ENCODE measurements at regions not wholly inside any gene's neighbourhood (a gene's known extent, or its start where the extent isn't known, plus 50 kb on each side); places are given as distances from the start of the nearest gene placed in this dataset.

GRCh38 chr11:28767574-28767973, 659.4 kb downstream of the METTL15 start:
- no peak for TF ChIP-seq POLR2A (IDR thresholded peaks at IDR 0.05)
- TF ChIP-seq CTCF (IDR thresholded peaks at IDR 0.05 in 4 of 5, conservative IDR thresholded peaks at IDR 0.05 in 1 of 5): no peak
- ATAC-seq: no peak
- no peak overlapping the region for H3K4me3 ChIP-seq
- H3K36me3 ChIP-seq: no peaks in the 10 kb centered on the region
- in situ Hi-C loops (cut with MboI; ENCODE audit: low sequenced_read_pairs in 4 of 4): no loop called here
- no peaks in the 10 kb centered on the region for H3K27me3 ChIP-seq
- intact Hi-C loops (cut with DNase I; ENCODE audit: low total_unique reads): no loop called here
- H3K4me1 ChIP-seq: no peaks in the 10 kb centered on the region
- no peak overlapping the region for H3K27ac ChIP-seq
- no peaks in the 10 kb centered on the region for H3K9me3 ChIP-seq
- DNase-seq: no peak

- Histone ChIP-seq H3K27ac (no peak overlapping the region), H3K9me3 (no peaks in the 10 kb centered on the region), H3K4me1 (no peaks in the 10 kb centered on the region), H3K27me3 (no peaks in the 10 kb centered on the region), H3K4me3 (no peak overlapping the region), H3K36me3 (no peaks in the 10 kb centered on the region)
- TF ChIP-seq POLR2A (IDR thresholded peaks at IDR 0.05): no peak
- no peak for TF ChIP-seq CTCF (IDR thresholded peaks at IDR 0.05 in 4 of 5, conservative IDR thresholded peaks at IDR 0.05 in 1 of 5)
- intact Hi-C loops (cut with DNase I; ENCODE audit: low total_unique reads): no loop called here
- ATAC-seq (no peak), DNase-seq (no peak)
- in situ Hi-C loops (cut with MboI; ENCODE audit: low sequenced_read_pairs in 4 of 4): no loop called here
Observed at GRCh38 chr11:28763876-28764275, 655.7 kb downstream of the METTL15 start.

GRCh38 chr11:28763151-28763550, 655.0 kb downstream of the METTL15 start:
- TF ChIP-seq POLR2A (IDR thresholded peaks at IDR 0.05): no peak
- TF ChIP-seq CTCF (IDR thresholded peaks at IDR 0.05 in 4 of 5, conservative IDR thresholded peaks at IDR 0.05 in 1 of 5): no peak
- no peak overlapping the region for H3K4me3 ChIP-seq
- H3K36me3 ChIP-seq: no peaks in the 10 kb centered on the region
- intact Hi-C loops (cut with DNase I; ENCODE audit: low total_unique reads) (no loop called here), in situ Hi-C loops (cut with MboI; ENCODE audit: low sequenced_read_pairs in 4 of 4) (no loop called here)
- no peaks in the 10 kb centered on the region for H3K4me1 ChIP-seq
- no peaks in the 10 kb centered on the region for H3K27me3 ChIP-seq
- no peak overlapping the region for H3K27ac ChIP-seq
- DNase-seq: no peak
- no peak for ATAC-seq
- H3K9me3 ChIP-seq: no peaks in the 10 kb centered on the region

- ATAC-seq (no peak), DNase-seq (no peak)
- Histone ChIP-seq H3K9me3 (no peaks in the 10 kb centered on the region), H3K27me3 (no peaks in the 10 kb centered on the region), H3K4me1 (no peaks in the 10 kb centered on the region), H3K36me3 (no peaks in the 10 kb centered on the region), H3K27ac (no peak overlapping the region), H3K4me3 (no peak overlapping the region)
- in situ Hi-C loops (cut with MboI; ENCODE audit: low sequenced_read_pairs in 4 of 4) (no loop called here), intact Hi-C loops (cut with DNase I; ENCODE audit: low total_unique reads) (no loop called here)
- TF ChIP-seq CTCF (IDR thresholded peaks at IDR 0.05 in 4 of 5, conservative IDR thresholded peaks at IDR 0.05 in 1 of 5) (no peak), POLR2A (IDR thresholded peaks at IDR 0.05) (no peak)
Observed at GRCh38 chr11:28760676-28761390, 652.6 kb downstream of the METTL15 start.

GRCh38 chr11:28759311-28759710, 651.1 kb downstream of the METTL15 start:
- TF ChIP-seq POLR2A (IDR thresholded peaks at IDR 0.05) (no peak), CTCF (IDR thresholded peaks at IDR 0.05 in 4 of 5, conservative IDR thresholded peaks at IDR 0.05 in 1 of 5) (no peak)
- DNase-seq (no peak), ATAC-seq (no peak)
- no peaks in the 10 kb centered on the region for H3K9me3 ChIP-seq
- H3K4me1 ChIP-seq: no peaks in the 10 kb centered on the region
- no peaks in the 10 kb centered on the region for H3K36me3 ChIP-seq
- H3K4me3 ChIP-seq: no peak overlapping the region
- H3K27me3 ChIP-seq: no peaks in the 10 kb centered on the region
- in situ Hi-C loops (cut with MboI; ENCODE audit: low sequenced_read_pairs in 4 of 4): no loop called here
- intact Hi-C loops (cut with DNase I; ENCODE audit: low total_unique reads): no loop called here
- H3K27ac ChIP-seq: no peak overlapping the region
